ENCODE measurements at regions not wholly inside any gene's neighbourhood (a gene's known extent, or its start where the extent isn't known, plus 50 kb on each side); places are given as distances from the start of the nearest gene placed in this dataset.

- Histone ChIP-seq H4K20me1 (ENCODE audit: insufficient read depth, low read length) (no peaks in the 10 kb centered on the region), H3K9me2 (ENCODE audit: insufficient read depth, low read length) (no peaks in the 10 kb centered on the region), H3K9me3 (ENCODE audit: low read length) (no peaks in the 10 kb centered on the region; the same call in 1 of the 2 replicates), H2AFZ (ENCODE audit: low read length) (no peak overlapping the region), H3K4me2 (ENCODE audit: low read length) (no peak overlapping the region), H3K27ac (ENCODE audit: low read depth, low read length, poor library complexity, severe bottlenecking) (no peak overlapping the region), H3K4me1 (ENCODE audit: insufficient read depth, low read length, poor library complexity, severe bottlenecking) (no peaks in the 10 kb centered on the region), H3K4me3 (ENCODE audit: low read depth, low read length, poor library complexity, severe bottlenecking) (no peak overlapping the region), H3K36me3 (ENCODE audit: insufficient read depth, low read length) (no peaks in the 10 kb centered on the region), H3K79me2 (ENCODE audit: insufficient read depth, low read depth, low read length) (no peaks in the 10 kb centered on the region)
- no peak for TF ChIP-seq EZH2phosphoT487 (IDR thresholded peaks at IDR 0.05; ENCODE audit: borderline replicate concordance, low read depth, low read length)
- CTCF ChIA-PET (ENCODE audit: unreplicated experiment) = no interaction called here
- POLR2A ChIA-PET = interaction anchor here (0.9 kb wide), 1 partner anchor 11 kb away, joined by 5 read pairs; no protein-coding TSS in a partner anchor
- no peak for DNase-seq (ENCODE audit: low spot score)
- intact Hi-C loops (cut with micrococcal nuclease; ENCODE audit: unreplicated experiment) = no loop called here
- no TSS peak for BruUV-seq (replicated peaks)
These were observed 492.6 kb upstream of the MAN1A1 start for GRCh38 chr6:119842191-119842590.

DNA sequence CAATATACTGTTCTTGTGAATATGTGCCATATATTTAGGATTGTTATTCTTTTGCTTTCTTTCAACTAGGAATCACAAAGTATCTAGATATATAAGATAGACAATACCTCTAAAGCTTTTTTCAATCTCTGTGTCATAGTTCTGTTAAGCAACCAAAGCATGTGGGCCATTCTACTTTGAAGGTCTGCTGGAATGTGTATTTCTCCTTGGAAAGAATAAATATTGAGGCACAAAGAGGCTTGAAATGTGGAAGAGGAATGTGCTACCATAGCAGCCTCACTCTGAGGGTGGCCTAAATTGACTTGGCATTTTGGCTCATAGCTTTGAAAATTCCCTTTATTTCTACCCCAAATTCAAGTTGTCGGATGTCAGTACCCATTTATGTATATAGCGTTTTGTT, 488.5 kb upstream of the MAN1A1 start:
- POLR2A ChIA-PET = no interaction called here

DNA sequence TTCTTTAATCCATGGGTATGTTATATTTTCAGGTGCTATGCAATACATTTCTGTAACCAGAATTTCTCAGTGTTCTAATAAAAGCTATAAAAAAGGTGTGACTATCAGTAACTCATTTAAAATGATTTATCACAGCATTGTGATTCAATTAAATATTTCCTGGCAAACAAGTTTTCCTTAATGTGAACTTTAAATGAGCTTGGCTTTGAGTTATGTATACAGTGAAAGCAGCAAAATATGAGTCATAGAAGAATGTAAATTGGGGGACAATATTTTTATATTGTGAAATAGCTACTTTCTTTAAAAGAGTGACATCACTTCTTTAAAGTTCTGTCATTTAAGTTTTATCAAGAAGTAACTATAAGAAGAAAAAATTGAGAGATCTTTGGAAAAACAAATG, 484.9 kb upstream of the MAN1A1 start:
- ChIA-PET CTCF (ENCODE audit: unreplicated experiment) (interaction anchor here (0.6 kb wide), 1 partner anchor 380 kb away, joined by 3 read pairs; no protein-coding TSS in a partner anchor), POLR2A (interaction anchor here (0.5 to 1.3 kb wide), 5 partner anchors 11 to 1607 kb away, joined by 3 to 5 read pairs (median 3); no protein-coding TSS in a partner anchor)
- no peak overlapping the region for H3K27ac ChIP-seq (ENCODE audit: low read depth, low read length, poor library complexity, severe bottlenecking)
- no peaks in the 10 kb centered on the region for H3K36me3 ChIP-seq (ENCODE audit: insufficient read depth, low read length)
- no peaks in the 10 kb centered on the region for H4K20me1 ChIP-seq (ENCODE audit: insufficient read depth, low read length)
- H3K4me1 ChIP-seq (ENCODE audit: insufficient read depth, low read length, poor library complexity, severe bottlenecking) = no peaks in the 10 kb centered on the region
- H3K4me2 ChIP-seq (ENCODE audit: low read length) = no peak overlapping the region
- no peak for DNase-seq (ENCODE audit: low spot score)
- H3K79me2 ChIP-seq (ENCODE audit: insufficient read depth, low read depth, low read length) = no peaks in the 10 kb centered on the region
- H3K9me3 ChIP-seq (ENCODE audit: low read length) = no peaks in the 10 kb centered on the region
- BruUV-seq (replicated peaks) = no TSS peak
- no peak overlapping the region for H2AFZ ChIP-seq (ENCODE audit: low read length)
- no peaks in the 10 kb centered on the region for H3K9me2 ChIP-seq (ENCODE audit: insufficient read depth, low read length)
- intact Hi-C loops (cut with micrococcal nuclease; ENCODE audit: unreplicated experiment) = no loop called here
- no peak overlapping the region for H3K4me3 ChIP-seq (ENCODE audit: low read depth, low read length, poor library complexity, severe bottlenecking)
- no peak for TF ChIP-seq EZH2phosphoT487 (IDR thresholded peaks at IDR 0.05; ENCODE audit: borderline replicate concordance, low read depth, low read length)
- TF ChIP-seq, protein P1, sequence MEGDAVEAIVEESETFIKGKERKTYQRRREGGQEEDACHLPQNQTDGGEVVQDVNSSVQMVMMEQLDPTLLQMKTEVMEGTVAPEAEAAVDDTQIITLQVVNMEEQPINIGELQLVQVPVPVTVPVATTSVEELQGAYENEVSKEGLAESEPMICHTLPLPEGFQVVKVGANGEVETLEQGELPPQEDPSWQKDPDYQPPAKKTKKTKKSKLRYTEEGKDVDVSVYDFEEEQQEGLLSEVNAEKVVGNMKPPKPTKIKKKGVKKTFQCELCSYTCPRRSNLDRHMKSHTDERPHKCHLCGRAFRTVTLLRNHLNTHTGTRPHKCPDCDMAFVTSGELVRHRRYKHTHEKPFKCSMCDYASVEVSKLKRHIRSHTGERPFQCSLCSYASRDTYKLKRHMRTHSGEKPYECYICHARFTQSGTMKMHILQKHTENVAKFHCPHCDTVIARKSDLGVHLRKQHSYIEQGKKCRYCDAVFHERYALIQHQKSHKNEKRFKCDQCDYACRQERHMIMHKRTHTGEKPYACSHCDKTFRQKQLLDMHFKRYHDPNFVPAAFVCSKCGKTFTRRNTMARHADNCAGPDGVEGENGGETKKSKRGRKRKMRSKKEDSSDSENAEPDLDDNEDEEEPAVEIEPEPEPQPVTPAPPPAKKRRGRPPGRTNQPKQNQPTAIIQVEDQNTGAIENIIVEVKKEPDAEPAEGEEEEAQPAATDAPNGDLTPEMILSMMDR (conservative IDR thresholded peaks at IDR 0.05; ENCODE audit: low read length) = no peak

More for the DNA sequence above, 488.5 kb upstream of the MAN1A1 start:
- Histone ChIP-seq H2AFZ (ENCODE audit: low read length) (no peak overlapping the region), H3K4me1 (ENCODE audit: insufficient read depth, low read length, poor library complexity, severe bottlenecking) (no peaks in the 10 kb centered on the region), H3K9me2 (ENCODE audit: insufficient read depth, low read length) (no peaks in the 10 kb centered on the region), H3K36me3 (ENCODE audit: insufficient read depth, low read length) (no peaks in the 10 kb centered on the region), H4K20me1 (ENCODE audit: insufficient read depth, low read length) (no peaks in the 10 kb centered on the region), H3K9me3 (ENCODE audit: low read length) (no peaks in the 10 kb centered on the region; the same call in 1 of the 2 replicates), H3K4me3 (ENCODE audit: low read depth, low read length, poor library complexity, severe bottlenecking) (no peak overlapping the region), H3K4me2 (ENCODE audit: low read length) (no peak overlapping the region), H3K79me2 (ENCODE audit: insufficient read depth, low read depth, low read length) (no peaks in the 10 kb centered on the region), H3K27ac (ENCODE audit: low read depth, low read length, poor library complexity, severe bottlenecking) (no peak overlapping the region)
- no TSS peak for BruUV-seq (replicated peaks)
- TF ChIP-seq EZH2phosphoT487 (IDR thresholded peaks at IDR 0.05; ENCODE audit: borderline replicate concordance, low read depth, low read length) = no peak
- TF ChIP-seq, protein P1 (conservative IDR thresholded peaks at IDR 0.05; ENCODE audit: low read length) = no peak
- no peak for DNase-seq (ENCODE audit: low spot score)
- CTCF ChIA-PET (ENCODE audit: unreplicated experiment) = no interaction called here
- intact Hi-C loops (cut with micrococcal nuclease; ENCODE audit: unreplicated experiment) = no loop called here
